Trophoblast cell (in vitro differentiated cells and primary cell): ENCODE measurements at regions not wholly inside any gene's neighbourhood (a gene's known extent, or its start where the extent isn't known, plus 50 kb on each side); places are given as distances from the start of the nearest gene placed in this dataset.

Source experiments
- DNase-seq, 2 donors: peaks; one replicate each; pipeline ENCODE4 v3.0.0-alpha.2; 2016
- H2AFZ ChIP-seq: 2 replicates; pipeline ENCODE4 v1.6.1; 2013; ENCODE audit warnings: low read length, moderate library complexity, mild to moderate bottlenecking; ENCODE audit not compliant: insufficient read depth, poor library complexity
- H2AK5ac ChIP-seq: 2 replicates; pipeline ENCODE4 v1.6.1; 2013; ENCODE audit warnings: mild to moderate bottlenecking, low read length
- H2BK120ac ChIP-seq: 2 replicates; pipeline ENCODE4 v1.6.1; 2013; ENCODE audit warnings: low read length, mild to moderate bottlenecking, moderate library complexity; ENCODE audit not compliant: insufficient read depth, poor library complexity
- H2BK12ac ChIP-seq: 2 replicates; pipeline ENCODE4 v1.6.1; 2013; ENCODE audit warnings: mild to moderate bottlenecking, low read length, moderate library complexity
- H2BK5ac ChIP-seq: 2 replicates; pipeline ENCODE4 v1.6.1; 2013; ENCODE audit warnings: low read length, low read depth, moderate library complexity, mild to moderate bottlenecking; ENCODE audit not compliant: poor library complexity
- H3K14ac ChIP-seq: 2 replicates; pipeline ENCODE4 v1.6.1; 2013; ENCODE audit warnings: mild to moderate bottlenecking, low read length
- H3K18ac ChIP-seq: 2 replicates; pipeline ENCODE4 v1.6.1; 2013; ENCODE audit warnings: mild to moderate bottlenecking, low read length
- H3K23ac ChIP-seq: 2 replicates; pipeline ENCODE4 v1.6.1; 2013; ENCODE audit warnings: low read length
- H3K27ac ChIP-seq: 2 replicates; pipeline ENCODE4 v1.5.1; 2013; ENCODE audit warnings: low read depth, mild to moderate bottlenecking, inconsistent platforms, low read length, moderate library complexity
- H3K27me3 ChIP-seq: 2 replicates; pipeline ENCODE4 v1.6.1; 2013; ENCODE audit warnings: inconsistent platforms, mild to moderate bottlenecking, low read length, moderate library complexity; ENCODE audit not compliant: insufficient read depth
- H3K36me3 ChIP-seq, 2 experiments: 1 replicate in 1 of 2; 2 replicates in 1 of 2; pipeline ENCODE4 v1.6.1; 2013; ENCODE audit warnings: low read length in 2 of 2, mild to moderate bottlenecking in 2 of 2, moderate library complexity in 1 of 2; ENCODE audit not compliant: insufficient read depth in 2 of 2, control insufficient read depth in 1 of 2
- H3K4ac ChIP-seq: 2 replicates; pipeline ENCODE4 v1.6.1; 2013; ENCODE audit warnings: low read depth, mild to moderate bottlenecking, low read length, moderate library complexity
- H3K4me1 ChIP-seq, 2 experiments: 1 replicate in 1 of 2; 2 replicates in 1 of 2; pipeline ENCODE4 v1.6.1; 2013; ENCODE audit warnings: low read length in 2 of 2, mild to moderate bottlenecking in 2 of 2, moderate library complexity in 1 of 2; ENCODE audit not compliant: insufficient read depth in 2 of 2, control insufficient read depth in 1 of 2
- H3K4me2 ChIP-seq: 2 replicates; pipeline ENCODE4 v1.6.1; 2013; ENCODE audit warnings: inconsistent platforms, mild to moderate bottlenecking, low read length, moderate library complexity
- H3K4me3 ChIP-seq: 2 replicates; pipeline ENCODE4 v1.5.1; 2013; ENCODE audit warnings: mild to moderate bottlenecking, low read depth, low read length, inconsistent platforms
- H3K79me1 ChIP-seq: one replicate; pipeline ENCODE4 v1.6.1; 2013; ENCODE audit warnings: low read length
- H3K79me2 ChIP-seq: 2 replicates; pipeline ENCODE4 v1.6.1; 2013; ENCODE audit warnings: low read length, mild to moderate bottlenecking; ENCODE audit not compliant: control insufficient read depth, insufficient read depth, poor library complexity
- H3K9ac ChIP-seq: 2 replicates; pipeline ENCODE4 v1.6.1; 2013; ENCODE audit warnings: mild to moderate bottlenecking, low read length
- H3K9me3 ChIP-seq: 2 replicates; pipeline ENCODE4 v1.6.1; 2013; ENCODE audit warnings: low read depth, mild to moderate bottlenecking, control low read depth, inconsistent platforms, low read length; ENCODE audit not compliant: insufficient read depth
- H4K12ac ChIP-seq: 2 replicates; pipeline ENCODE4 v1.6.1; 2013; ENCODE audit warnings: low read depth, mild to moderate bottlenecking, low read length, moderate library complexity
- H4K8ac ChIP-seq: 2 replicates; pipeline ENCODE4 v1.6.1; 2013; ENCODE audit warnings: low read depth, mild to moderate bottlenecking, low read length, moderate library complexity
- H4K91ac ChIP-seq: one replicate; pipeline ENCODE4 v1.6.1; 2013; ENCODE audit warnings: low read depth, mild to moderate bottlenecking, low read length, moderate library complexity
- WGBS: extraction: QIAGEN DNeasy Blood & Tissue Kit; methylation state at CpG from one replicate; pipeline ENCODE4 v1.1.7; 2013; ENCODE audit warnings: missing lambda C conversion rate; ENCODE audit not compliant: insufficient read length, insufficient coverage; ENCODE audit errors: extremely low coverage; 5-methylcytosine and 5-hydroxymethylcytosine counted together

DNA sequence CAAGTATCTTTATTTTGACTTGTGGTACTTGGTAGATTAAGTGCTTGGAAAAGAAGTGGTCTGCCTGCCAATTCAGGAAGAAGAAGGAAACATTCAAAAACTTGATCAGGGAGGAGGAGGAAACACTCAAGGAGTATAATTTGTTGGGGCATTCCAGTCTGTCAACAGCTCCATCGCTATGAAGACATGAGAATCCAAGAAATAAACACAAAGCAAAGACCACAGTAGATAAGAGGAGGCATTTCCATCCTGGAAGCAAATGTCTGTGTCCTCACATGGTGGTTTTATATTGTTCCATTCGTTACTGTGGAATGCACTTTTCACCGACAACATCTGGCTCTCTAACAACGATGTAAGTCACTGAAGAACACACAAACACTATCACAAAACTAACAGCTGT lies 176.1 kb upstream of the FRMD4B start:
- no peaks in the 10 kb centered on the region for H3K36me3 ChIP-seq
- no peak overlapping the region for H3K4me3 ChIP-seq
- H3K18ac ChIP-seq = no peak overlapping the region
- whole genome bisulfite sequencing = no CpG with 5 or more reads among the region's 4 CpGs
- H3K9ac ChIP-seq = no peak overlapping the region
- no peaks in the 10 kb centered on the region for H3K79me1 ChIP-seq
- H4K8ac ChIP-seq = no peak overlapping the region
- H3K4ac ChIP-seq = no peak overlapping the region
- H3K4me2 ChIP-seq = no peak overlapping the region
- no peak overlapping the region for H4K12ac ChIP-seq
- no peaks in the 10 kb centered on the region for H3K4me1 ChIP-seq
- no peak overlapping the region for H2AFZ ChIP-seq
- H2AK5ac ChIP-seq = no peak overlapping the region
- no peak overlapping the region for H2BK120ac ChIP-seq
- H4K91ac ChIP-seq = no peak overlapping the region
- H3K9me3 ChIP-seq = no peaks in the 10 kb centered on the region
- no peak overlapping the region for H2BK12ac ChIP-seq
- no peak for DNase-seq
- H3K23ac ChIP-seq = no peak overlapping the region
- no peak overlapping the region for H3K27ac ChIP-seq
- H3K27me3 ChIP-seq = no peaks in the 10 kb centered on the region
- no peak overlapping the region for H3K14ac ChIP-seq
- no peak overlapping the region for H2BK5ac ChIP-seq
- H3K79me2 ChIP-seq = no peaks in the 10 kb centered on the region

DNA sequence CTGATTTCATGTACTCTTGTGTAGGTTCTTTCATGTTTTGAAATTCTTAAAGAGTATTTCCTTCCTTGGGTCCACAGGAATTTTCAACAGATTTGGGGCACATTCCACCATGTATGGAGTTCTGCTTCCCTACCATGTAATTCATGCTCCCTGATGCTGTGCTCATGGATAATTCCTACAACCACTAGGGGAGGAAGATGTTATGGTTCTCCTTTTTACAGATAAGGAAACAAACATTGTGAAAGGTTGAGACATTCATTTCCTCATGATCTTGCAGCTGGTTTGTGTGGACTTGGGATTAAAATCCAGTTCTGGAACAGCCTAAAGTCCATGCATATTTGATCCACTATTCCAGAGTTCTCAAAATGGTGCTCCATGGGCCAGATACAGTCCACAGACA lies 174.9 kb upstream of the FRMD4B start:
- Histone ChIP-seq H3K27ac (no peak overlapping the region), H3K36me3 (no peaks in the 10 kb centered on the region), H3K79me2 (no peaks in the 10 kb centered on the region), H3K18ac (no peak overlapping the region), H3K4me2 (no peak overlapping the region), H3K4me1 (no peaks in the 10 kb centered on the region), H4K8ac (no peak overlapping the region), H3K23ac (no peak overlapping the region), H2AFZ (no peak overlapping the region), H3K27me3 (no peaks in the 10 kb centered on the region), H3K79me1 (no peaks in the 10 kb centered on the region), H3K9ac (no peak overlapping the region), H3K14ac (no peak overlapping the region), H2BK12ac (no peak overlapping the region), H2AK5ac (no peak overlapping the region), H2BK120ac (no peak overlapping the region), H3K9me3 (no peaks in the 10 kb centered on the region), H3K4me3 (no peak overlapping the region), H4K12ac (no peak overlapping the region), H3K4ac (no peak overlapping the region), H2BK5ac (no peak overlapping the region), H4K91ac (no peak overlapping the region)
- no peak for DNase-seq

DNA sequence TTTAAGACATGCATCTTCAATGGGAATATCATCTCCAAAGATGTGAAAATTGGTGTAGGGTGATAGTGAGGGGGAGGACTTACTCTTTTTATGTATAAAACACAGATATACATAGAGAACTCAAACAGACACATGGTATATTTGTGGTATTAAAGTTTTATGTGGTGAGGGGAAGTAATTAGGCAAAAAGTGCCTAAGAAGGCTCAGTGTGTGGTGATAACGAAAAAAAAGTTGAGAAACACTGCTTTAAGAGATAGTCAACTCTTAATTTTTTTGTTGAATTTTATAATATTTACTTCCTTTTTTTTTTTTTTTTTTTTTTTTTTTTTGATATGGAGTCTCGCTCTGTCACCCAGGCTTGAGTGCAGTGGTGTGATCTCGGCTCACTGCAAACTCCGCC lies 174.2 kb upstream of the FRMD4B start:
- H3K9ac ChIP-seq = no peak overlapping the region
- H3K14ac ChIP-seq = no peak overlapping the region
- no peak for DNase-seq
- no peak overlapping the region for H3K27ac ChIP-seq
- no peaks in the 10 kb centered on the region for H3K27me3 ChIP-seq
- H3K4me3 ChIP-seq = no peak overlapping the region
- no peaks in the 10 kb centered on the region for H3K36me3 ChIP-seq
- no peak overlapping the region for H3K4me2 ChIP-seq
- no peaks in the 10 kb centered on the region for H3K9me3 ChIP-seq
- no peak overlapping the region for H2AFZ ChIP-seq
- H4K12ac ChIP-seq = no peak overlapping the region
- H3K4ac ChIP-seq = no peak overlapping the region
- no peak overlapping the region for H3K18ac ChIP-seq
- no peak overlapping the region for H4K8ac ChIP-seq
- no peak overlapping the region for H2BK120ac ChIP-seq
- no peaks in the 10 kb centered on the region for H3K79me1 ChIP-seq
- H2AK5ac ChIP-seq = no peak overlapping the region
- H2BK5ac ChIP-seq = no peak overlapping the region
- no peak overlapping the region for H3K23ac ChIP-seq
- H4K91ac ChIP-seq = no peak overlapping the region
- 100% methylated on average over 1 of the region's 4 CpGs for WGBS
- H3K4me1 ChIP-seq = no peaks in the 10 kb centered on the region
- no peak overlapping the region for H2BK12ac ChIP-seq
- H3K79me2 ChIP-seq = no peaks in the 10 kb centered on the region

DNA sequence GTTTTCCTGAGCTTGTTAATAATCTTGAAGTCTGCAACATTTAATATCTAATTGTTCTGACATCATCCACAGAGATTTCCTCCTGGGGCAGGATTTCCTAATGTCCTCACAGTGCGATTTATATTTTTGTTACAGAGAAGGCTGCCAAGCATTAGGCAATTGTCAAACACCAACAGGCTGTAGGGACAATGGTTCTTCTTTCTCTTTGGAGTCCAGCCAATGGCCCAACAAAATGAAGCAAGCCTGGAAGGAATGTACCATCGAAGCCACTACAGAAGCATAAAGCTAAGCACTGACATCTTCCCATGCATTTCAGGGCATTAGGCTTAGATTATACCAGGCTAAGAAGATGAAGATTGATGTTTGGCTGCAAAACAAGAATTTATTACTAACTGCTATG lies 173.0 kb upstream of the FRMD4B start:
- Histone ChIP-seq H4K12ac (no peak overlapping the region), H2BK120ac (no peak overlapping the region), H2AFZ (no peak overlapping the region), H3K36me3 (no peaks in the 10 kb centered on the region), H3K14ac (no peak overlapping the region), H2AK5ac (no peak overlapping the region), H2BK5ac (no peak overlapping the region), H3K4me2 (no peak overlapping the region), H4K8ac (no peak overlapping the region), H2BK12ac (no peak overlapping the region), H3K9ac (no peak overlapping the region), H3K9me3 (no peaks in the 10 kb centered on the region), H4K91ac (no peak overlapping the region), H3K79me2 (no peaks in the 10 kb centered on the region), H3K4me3 (no peak overlapping the region), H3K18ac (no peak overlapping the region), H3K4ac (no peak overlapping the region), H3K79me1 (no peaks in the 10 kb centered on the region), H3K27ac (no peak overlapping the region), H3K23ac (no peak overlapping the region), H3K27me3 (no peaks in the 10 kb centered on the region), H3K4me1 (no peaks in the 10 kb centered on the region)
- WGBS = no CpG with 5 or more reads among the region's 2 CpGs
- peak in 1 of 2 donors; percentile 29 for DNase-seq

DNA sequence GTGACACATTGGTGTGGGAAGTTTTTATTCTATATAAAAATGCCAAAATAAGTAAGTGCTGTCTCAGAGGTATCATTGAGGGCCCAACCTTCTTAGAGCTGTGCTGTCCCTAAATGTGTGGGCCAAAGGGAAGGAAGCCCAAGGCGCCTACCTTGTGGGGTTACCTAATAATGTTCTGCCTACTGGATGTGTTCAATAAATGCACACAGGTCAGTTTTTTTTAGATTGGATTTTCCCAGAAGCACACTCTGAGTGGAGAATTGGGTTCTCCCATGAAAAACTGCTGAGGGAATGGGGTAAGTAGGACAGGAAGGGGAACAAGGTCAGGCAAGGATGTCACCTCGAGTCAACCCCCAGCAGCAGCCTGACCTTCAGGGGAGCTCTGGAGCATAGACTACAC lies 168.7 kb upstream of the FRMD4B start:
- H3K4me2 ChIP-seq = no peak overlapping the region
- H3K23ac ChIP-seq = no peak overlapping the region
- H3K79me1 ChIP-seq = no peaks in the 10 kb centered on the region
- no peak overlapping the region for H4K8ac ChIP-seq
- H2BK5ac ChIP-seq = no peak overlapping the region
- H2BK120ac ChIP-seq = no peak overlapping the region
- WGBS = no CpG with 5 or more reads among the region's 2 CpGs
- DNase-seq = no peak
- no peak overlapping the region for H3K18ac ChIP-seq
- H3K79me2 ChIP-seq = no peaks in the 10 kb centered on the region
- H3K9ac ChIP-seq = no peak overlapping the region
- H3K4me3 ChIP-seq = no peak overlapping the region
- no peak overlapping the region for H2AFZ ChIP-seq
- H2AK5ac ChIP-seq = no peak overlapping the region
- no peaks in the 10 kb centered on the region for H3K36me3 ChIP-seq
- no peak overlapping the region for H3K27ac ChIP-seq
- no peak overlapping the region for H2BK12ac ChIP-seq
- H3K14ac ChIP-seq = no peak overlapping the region
- no peak overlapping the region for H4K91ac ChIP-seq
- H3K27me3 ChIP-seq = no peaks in the 10 kb centered on the region
- no peak overlapping the region for H4K12ac ChIP-seq
- H3K4me1 ChIP-seq = no peaks in the 10 kb centered on the region
- no peaks in the 10 kb centered on the region for H3K9me3 ChIP-seq
- H3K4ac ChIP-seq = no peak overlapping the region
